Colonic mucosa (tissue), 4 donors: ENCODE measurements at regions not wholly inside any gene's neighbourhood (a gene's known extent, or its start where the extent isn't known, plus 50 kb on each side); places are given as distances from the start of the nearest gene placed in this dataset.

Experiments used
- DNase-seq: peaks from one replicate; pipeline ENCODE4 v3.0.0-alpha.2; 2020
- H3K27ac ChIP-seq: fragments of 200-600 bp; one replicate; pipeline ENCODE4 v1.8.0; 2021
- H3K27me3 ChIP-seq: fragments of 200-600 bp; one replicate; pipeline ENCODE4 v1.8.0; 2021
- H3K36me3 ChIP-seq: fragments of 200-600 bp; one replicate; pipeline ENCODE4 v1.8.0; 2021
- H3K4me1 ChIP-seq: fragments of 200-600 bp; one replicate; pipeline ENCODE4 v1.8.0; 2021; ENCODE audit warnings: mild to moderate bottlenecking
- H3K4me3 ChIP-seq: fragments of 200-600 bp; one replicate; pipeline ENCODE4 v1.8.0; 2021
- H3K9ac ChIP-seq, 2 donors: one replicate each; pipeline ENCODE4 v1.7.0; 2013; ENCODE audit warnings: control low read depth in 2 of 2, low read depth in 2 of 2, low read length in 2 of 2
- H3K9me3 ChIP-seq: fragments of 200-600 bp; one replicate; pipeline ENCODE4 v1.8.0; 2021
- CTCF ChIP-seq: fragments of 200-600 bp; IDR thresholded peaks from one replicate; pipeline ENCODE4 v1.8.0; 2022; ENCODE audit warnings: antibody characterized with exemption, mild to moderate bottlenecking
- intact Hi-C: fragments of 100-400 bp; cut with DNase I; formaldehyde crosslinking; loops from one replicate; pipeline ENCODE4 v1.14.1; 2022
- donor health status: healthy.
- donor health status: DM: no; HTN: no; CAD: no.
- donor health status: DM: no; HTN: no; CAD: no.

- H3K27ac ChIP-seq = no peak overlapping the region
- H3K27me3 ChIP-seq = no peaks in the 10 kb centered on the region
- no peak for DNase-seq
- no peaks in the 10 kb centered on the region for H3K36me3 ChIP-seq
- no peak overlapping the region for H3K9ac ChIP-seq
- intact Hi-C loops = no loop called here
- H3K4me3 ChIP-seq = no peak overlapping the region
- no peak for TF ChIP-seq CTCF
- H3K9me3 ChIP-seq = no peaks in the 10 kb centered on the region
- no peaks in the 10 kb centered on the region for H3K4me1 ChIP-seq
These were observed 223.2 kb upstream of the THBS1 start for GRCh38 chr15:39357480-39358268.

- no peaks in the 10 kb centered on the region for H3K9me3 ChIP-seq
- no peak overlapping the region for H3K27ac ChIP-seq
- TF ChIP-seq CTCF = no peak
- H3K4me3 ChIP-seq = no peak overlapping the region
- no peaks in the 10 kb centered on the region for H3K36me3 ChIP-seq
- intact Hi-C loops = no loop called here
- no peak overlapping the region for H3K9ac ChIP-seq
- H3K27me3 ChIP-seq = no peaks in the 10 kb centered on the region
- no peak for DNase-seq
- H3K4me1 ChIP-seq = no peaks in the 10 kb centered on the region
These were observed 222.3 kb upstream of the THBS1 start for GRCh38 chr15:39358441-39359041.

GRCh38 chr15:39359771-39360170, 221.1 kb upstream of the THBS1 start:
- H3K4me3 ChIP-seq = no peak overlapping the region
- H3K27me3 ChIP-seq = no peaks in the 10 kb centered on the region
- H3K36me3 ChIP-seq = no peaks in the 10 kb centered on the region
- no peak for TF ChIP-seq CTCF
- H3K9ac ChIP-seq = no peak overlapping the region
- no peak overlapping the region for H3K27ac ChIP-seq
- no peaks in the 10 kb centered on the region for H3K4me1 ChIP-seq
- DNase-seq = no peak
- no peaks in the 10 kb centered on the region for H3K9me3 ChIP-seq
- intact Hi-C loops = no loop called here

GRCh38 chr15:39360452-39360851, 220.4 kb upstream of the THBS1 start:
- DNase-seq = no peak
- Histone ChIP-seq H3K36me3 (no peaks in the 10 kb centered on the region), H3K4me1 (no peaks in the 10 kb centered on the region), H3K9ac (no peak overlapping the region), H3K27ac (no peak overlapping the region), H3K4me3 (no peak overlapping the region), H3K9me3 (no peaks in the 10 kb centered on the region), H3K27me3 (no peaks in the 10 kb centered on the region)
- TF ChIP-seq CTCF = no peak
- intact Hi-C loops = no loop called here

- H3K9me3 ChIP-seq = no peaks in the 10 kb centered on the region
- intact Hi-C loops = no loop called here
- H3K9ac ChIP-seq = no peak overlapping the region
- DNase-seq = no peak
- H3K27ac ChIP-seq = no peak overlapping the region
- H3K36me3 ChIP-seq = no peaks in the 10 kb centered on the region
- no peaks in the 10 kb centered on the region for H3K4me1 ChIP-seq
- no peaks in the 10 kb centered on the region for H3K27me3 ChIP-seq
- H3K4me3 ChIP-seq = no peak overlapping the region
- no peak for TF ChIP-seq CTCF
These were observed 219.4 kb upstream of the THBS1 start for GRCh38 chr15:39361497-39361896.
